GM04503 (cell line): ENCODE measurements at regions not wholly inside any gene's neighbourhood (a gene's known extent, or its start where the extent isn't known, plus 50 kb on each side); places are given as distances from the start of the nearest gene placed in this dataset.

Experiments used
- DNase-seq: peaks from one replicate; pipeline ENCODE4 v3.0.0-alpha.2; 2012; ENCODE audit warnings: low read depth

- DNase-seq: no peak
Observed at GRCh38 chr12:41762691-41763090, 382.0 kb downstream of the GXYLT1 start.

GRCh38 chr12:41745593-41745992 is 399.1 kb downstream of the GXYLT1 start:
- no peak for DNase-seq

DNA sequence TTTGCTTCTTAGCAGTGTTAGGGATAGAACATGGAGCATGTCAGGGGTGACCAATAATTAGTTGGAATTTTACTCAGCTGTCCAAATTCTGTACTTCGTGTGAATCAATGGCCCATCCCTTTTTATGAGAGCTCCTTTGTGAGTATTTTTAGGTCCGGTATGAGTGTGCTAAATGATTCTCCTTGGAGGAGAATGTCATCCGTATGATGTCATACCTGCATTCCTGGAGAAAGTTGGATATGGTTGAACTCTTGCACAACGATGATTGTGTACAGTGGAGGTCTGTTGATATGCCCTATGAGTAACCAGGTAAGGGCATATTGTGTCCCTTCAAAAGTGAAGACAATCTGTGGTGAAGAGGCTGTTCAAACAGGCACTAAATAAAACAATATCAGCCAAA is 400.8 kb downstream of the GXYLT1 start:
- no peak for DNase-seq

- DNase-seq: no peak
Observed at GRCh38 chr12:41739066-41739465, 405.6 kb downstream of the GXYLT1 start.

DNA sequence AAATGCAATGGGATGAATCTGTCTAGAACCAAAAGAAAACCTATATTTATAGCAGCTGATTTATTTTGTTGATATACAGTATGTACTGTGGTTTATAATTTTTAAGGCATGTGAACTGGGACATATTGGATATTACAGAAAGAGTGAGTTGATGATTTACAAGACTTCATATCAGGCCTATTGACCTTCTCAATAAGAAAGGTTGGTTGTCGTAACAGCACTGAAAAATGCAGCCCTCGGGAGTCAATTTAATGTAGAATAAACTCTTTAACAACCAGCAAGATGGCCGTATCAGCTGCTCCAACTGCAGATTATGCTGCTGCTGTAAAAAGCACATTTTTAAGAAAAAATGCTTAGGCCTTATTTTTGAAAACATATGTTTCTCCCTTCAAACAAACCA is 407.3 kb downstream of the GXYLT1 start:
- no peak for DNase-seq

DNA sequence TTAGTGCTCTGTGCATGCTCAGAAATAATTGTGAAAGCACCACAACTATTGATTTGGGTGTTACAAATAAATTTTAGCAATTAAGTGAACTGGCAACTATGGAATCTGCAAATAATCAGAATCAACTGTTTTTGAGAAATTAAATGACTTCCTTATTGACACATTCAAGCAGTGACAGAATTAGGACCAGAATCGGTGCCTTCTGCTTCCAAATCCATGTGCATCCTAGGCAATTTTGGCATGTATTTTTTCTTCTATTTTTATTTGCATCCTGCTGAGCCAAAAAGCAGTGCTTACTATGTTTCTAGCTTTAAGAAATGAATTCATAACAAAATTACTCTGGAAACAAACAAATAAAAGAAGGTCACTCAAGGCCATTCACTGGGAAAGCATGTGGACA is 408.2 kb downstream of the GXYLT1 start:
- no peak for DNase-seq

- no peak for DNase-seq
Observed at GRCh38 chr12:41731691-41732090, 413.0 kb downstream of the GXYLT1 start.

GRCh38 chr12:41731061-41731460 is 413.6 kb downstream of the GXYLT1 start:
- DNase-seq: no peak

- no peak for DNase-seq
Observed at GRCh38 chr12:41724216-41724615, 420.5 kb downstream of the GXYLT1 start.

GRCh38 chr12:41719214-41719613 is 425.5 kb downstream of the GXYLT1 start:
- no peak for DNase-seq

GRCh38 chr12:41715256-41715655 is 429.4 kb downstream of the GXYLT1 start:
- no peak for DNase-seq

- no peak for DNase-seq
Observed at GRCh38 chr12:41709463-41710285, 435.0 kb downstream of the GXYLT1 start.

- no peak for DNase-seq
Observed at GRCh38 chr12:41709012-41709411, 435.7 kb downstream of the GXYLT1 start.

DNA sequence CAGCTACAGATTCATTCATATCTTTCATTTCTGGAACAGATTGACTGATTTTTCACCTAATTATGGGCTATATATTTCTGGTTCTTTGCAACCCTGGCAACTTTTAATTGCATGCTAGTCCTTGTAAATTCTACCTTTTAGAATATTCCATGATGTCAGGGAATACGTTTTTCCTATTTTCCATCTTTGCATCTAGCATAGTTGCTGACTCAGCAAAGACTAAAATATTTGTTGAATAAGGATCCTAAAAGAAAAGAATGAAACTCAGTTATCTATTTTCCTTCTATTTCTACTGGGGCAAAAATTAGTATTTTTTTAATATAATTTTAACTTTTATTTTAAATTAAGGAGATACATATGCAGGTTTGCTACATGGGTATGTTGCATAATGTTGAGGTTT is 438.3 kb downstream of the GXYLT1 start:
- DNase-seq: no peak

GRCh38 chr12:41701943-41702601 is 442.6 kb downstream of the GXYLT1 start:
- DNase-seq: no peak

GRCh38 chr12:41700940-41701339 is 443.7 kb downstream of the GXYLT1 start:
- DNase-seq: no peak

DNA sequence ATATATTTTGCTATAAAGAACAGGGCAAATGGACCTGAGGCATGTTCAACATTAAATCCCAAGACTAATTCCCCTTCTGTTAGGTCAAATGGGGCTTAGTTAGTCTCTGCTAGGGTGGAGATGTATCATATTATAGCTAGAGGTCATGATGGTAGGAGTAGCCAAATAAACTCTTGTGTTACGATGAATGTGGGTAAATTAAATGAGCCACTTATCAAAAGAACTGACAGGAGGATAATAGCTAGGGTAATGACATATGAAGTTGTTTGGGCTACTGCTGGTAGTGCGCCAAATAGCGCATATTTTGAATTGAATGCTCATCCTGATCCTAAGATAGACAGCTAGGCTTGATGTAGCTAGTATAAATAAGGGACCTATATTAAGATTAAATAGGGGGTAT is 445.0 kb downstream of the GXYLT1 start:
- DNase-seq: no peak

GRCh38 chr12:41697161-41697560 is 447.5 kb downstream of the GXYLT1 start:
- no peak for DNase-seq

- DNase-seq: no peak
Observed at GRCh38 chr12:41684997-41685396, 459.7 kb downstream of the GXYLT1 start.

- DNase-seq: no peak
Observed at GRCh38 chr12:41683513-41684240, 461.0 kb downstream of the GXYLT1 start.

- no peak for DNase-seq
Observed at GRCh38 chr12:41683023-41683422, 461.7 kb downstream of the GXYLT1 start.

- DNase-seq: no peak
Observed at GRCh38 chr12:41681898-41682297, 462.8 kb downstream of the GXYLT1 start.

DNA sequence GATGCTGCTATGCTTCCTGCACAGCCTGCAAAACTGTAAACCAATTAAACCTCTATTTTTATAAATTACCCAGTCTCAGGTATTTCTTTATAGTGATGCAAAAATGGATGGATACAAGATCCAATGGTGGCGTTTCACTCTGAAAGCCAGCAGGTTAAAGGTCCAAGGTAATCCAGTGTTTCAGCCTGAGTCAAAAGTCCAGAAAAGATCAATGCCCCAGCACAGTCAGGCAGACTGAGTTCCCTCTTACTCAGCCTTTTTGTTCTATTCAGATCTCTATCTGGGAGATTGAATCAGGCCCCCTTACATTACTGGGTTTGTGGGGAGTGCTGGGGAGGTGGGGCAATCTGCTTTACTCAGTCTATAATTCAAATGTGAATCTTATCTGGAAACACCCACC is 464.5 kb downstream of the GXYLT1 start:
- DNase-seq: no peak
